Esophagus muscularis mucosa (tissue), 3 donors: ENCODE measurements at regions not wholly inside any gene's neighbourhood (a gene's known extent, or its start where the extent isn't known, plus 50 kb on each side); places are given as distances from the start of the nearest gene placed in this dataset.

Experiments used
- POLR2AphosphoS5 ChIP-seq, 2 donors: sonication (generic); formaldehyde crosslinking; IDR thresholded peaks; one replicate each; pipeline ENCODE4 v1.6.1; 2017; ENCODE audit warnings: antibody characterized with exemption in 2 of 2
- TF ChIP-seq, protein P1 (sequence below), 3 experiments: fragments of 200-600 bp in 2 of 3; fragments of 450-650 bp in 1 of 3; sonication (generic) in 2 of 3; IDR thresholded peaks; one replicate each; pipeline ENCODE4 v1.5.1; 2017 to 2019; ENCODE audit warnings: antibody characterized with exemption in 3 of 3, mild to moderate bottlenecking in 2 of 3, moderate library complexity in 1 of 3

GRCh38 chr12:58321414-58321813 lies 380.0 kb downstream of the ATP23 start:
- TF ChIP-seq, protein P1, sequence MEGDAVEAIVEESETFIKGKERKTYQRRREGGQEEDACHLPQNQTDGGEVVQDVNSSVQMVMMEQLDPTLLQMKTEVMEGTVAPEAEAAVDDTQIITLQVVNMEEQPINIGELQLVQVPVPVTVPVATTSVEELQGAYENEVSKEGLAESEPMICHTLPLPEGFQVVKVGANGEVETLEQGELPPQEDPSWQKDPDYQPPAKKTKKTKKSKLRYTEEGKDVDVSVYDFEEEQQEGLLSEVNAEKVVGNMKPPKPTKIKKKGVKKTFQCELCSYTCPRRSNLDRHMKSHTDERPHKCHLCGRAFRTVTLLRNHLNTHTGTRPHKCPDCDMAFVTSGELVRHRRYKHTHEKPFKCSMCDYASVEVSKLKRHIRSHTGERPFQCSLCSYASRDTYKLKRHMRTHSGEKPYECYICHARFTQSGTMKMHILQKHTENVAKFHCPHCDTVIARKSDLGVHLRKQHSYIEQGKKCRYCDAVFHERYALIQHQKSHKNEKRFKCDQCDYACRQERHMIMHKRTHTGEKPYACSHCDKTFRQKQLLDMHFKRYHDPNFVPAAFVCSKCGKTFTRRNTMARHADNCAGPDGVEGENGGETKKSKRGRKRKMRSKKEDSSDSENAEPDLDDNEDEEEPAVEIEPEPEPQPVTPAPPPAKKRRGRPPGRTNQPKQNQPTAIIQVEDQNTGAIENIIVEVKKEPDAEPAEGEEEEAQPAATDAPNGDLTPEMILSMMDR (IDR thresholded peaks at IDR 0.05): no peak
- TF ChIP-seq POLR2AphosphoS5 (IDR thresholded peaks at IDR 0.05): no peak
